ENCODE measurements at regions not wholly inside any gene's neighbourhood (a gene's known extent, or its start where the extent isn't known, plus 50 kb on each side); places are given as distances from the start of the nearest gene placed in this dataset.

- no peak for TF ChIP-seq TEAD4 (IDR thresholded peaks at IDR 0.05)
- TF ChIP-seq CEBPB (IDR thresholded peaks at IDR 0.05) = no peak
- TF ChIP-seq NFIC (IDR thresholded peaks at IDR 0.05) = no peak
- TF ChIP-seq TAF1 (IDR thresholded peaks at IDR 0.05; ENCODE audit: low read depth) = no peak
- no peak for TF ChIP-seq RAD21 (IDR thresholded peaks at IDR 0.05; ENCODE audit: low read depth)
- TF ChIP-seq CREB1 (IDR thresholded peaks at IDR 0.05; ENCODE audit: low read depth) = no peak
- TF ChIP-seq USF1 (IDR thresholded peaks at IDR 0.05) = no peak
- TF ChIP-seq TCF12 (IDR thresholded peaks at IDR 0.05; ENCODE audit: low read depth) = no peak
- no peak for TF ChIP-seq FOXM1 (IDR thresholded peaks at IDR 0.05; ENCODE audit: borderline replicate concordance, low read depth)
- no peak for TF ChIP-seq YY1 (IDR thresholded peaks at IDR 0.05; ENCODE audit: low read depth)
- no peak for TF ChIP-seq MAX (IDR thresholded peaks at IDR 0.05)
- TF ChIP-seq ZBTB7A (IDR thresholded peaks at IDR 0.05; ENCODE audit: low read depth) = no peak
- TF ChIP-seq EP300 (IDR thresholded peaks at IDR 0.05; ENCODE audit: borderline replicate concordance) = no peak
- no peak for TF ChIP-seq EGR1 (IDR thresholded peaks at IDR 0.05)
- no peak for TF ChIP-seq REST (IDR thresholded peaks at IDR 0.05; ENCODE audit: low read depth)
These were observed 283.0 kb downstream of the MEIS1 start for GRCh38 chr2:66717973-66718372.

- TF ChIP-seq CEBPB (IDR thresholded peaks at IDR 0.05) = no peak
- no peak for TF ChIP-seq EGR1 (IDR thresholded peaks at IDR 0.05)
- TF ChIP-seq ZBTB7A (IDR thresholded peaks at IDR 0.05; ENCODE audit: low read depth) = no peak
- no peak for TF ChIP-seq YY1 (IDR thresholded peaks at IDR 0.05; ENCODE audit: low read depth)
These were observed 286.9 kb downstream of the MEIS1 start for GRCh38 chr2:66721776-66722175.

GRCh38 chr2:66724241-66724640, 289.3 kb downstream of the MEIS1 start:
- TF ChIP-seq NFIC (IDR thresholded peaks at IDR 0.05) (no peak), EGR1 (IDR thresholded peaks at IDR 0.05) (no peak), USF1 (IDR thresholded peaks at IDR 0.05) (no peak), CREB1 (IDR thresholded peaks at IDR 0.05; ENCODE audit: low read depth) (no peak)

GRCh38 chr2:66729416-66730330, 294.7 kb downstream of the MEIS1 start:
- TF ChIP-seq EP300 (IDR thresholded peaks at IDR 0.05; ENCODE audit: borderline replicate concordance) = no peak
- no peak for TF ChIP-seq EGR1 (IDR thresholded peaks at IDR 0.05)
- no peak for TF ChIP-seq TAF1 (IDR thresholded peaks at IDR 0.05; ENCODE audit: low read depth)
- no peak for TF ChIP-seq CEBPB (IDR thresholded peaks at IDR 0.05)
- TF ChIP-seq ZBTB7A (IDR thresholded peaks at IDR 0.05; ENCODE audit: low read depth) = no peak
- no peak for TF ChIP-seq NFIC (IDR thresholded peaks at IDR 0.05)
- TF ChIP-seq RAD21 (IDR thresholded peaks at IDR 0.05; ENCODE audit: low read depth) = no peak
- no peak for TF ChIP-seq MAX (IDR thresholded peaks at IDR 0.05)
- TF ChIP-seq YY1 (IDR thresholded peaks at IDR 0.05; ENCODE audit: low read depth) = no peak
- no peak for TF ChIP-seq CREB1 (IDR thresholded peaks at IDR 0.05; ENCODE audit: low read depth)
- TF ChIP-seq FOXM1 (IDR thresholded peaks at IDR 0.05; ENCODE audit: borderline replicate concordance, low read depth) = no peak
- TF ChIP-seq TEAD4 (IDR thresholded peaks at IDR 0.05) = no peak
- no peak for TF ChIP-seq REST (IDR thresholded peaks at IDR 0.05; ENCODE audit: low read depth)
- TF ChIP-seq TCF12 (IDR thresholded peaks at IDR 0.05; ENCODE audit: low read depth) = no peak
- no peak for TF ChIP-seq USF1 (IDR thresholded peaks at IDR 0.05)

- TF ChIP-seq USF1 (IDR thresholded peaks at IDR 0.05) (no peak), ZBTB7A (IDR thresholded peaks at IDR 0.05; ENCODE audit: low read depth) (no peak), REST (IDR thresholded peaks at IDR 0.05; ENCODE audit: low read depth) (no peak), TCF12 (IDR thresholded peaks at IDR 0.05; ENCODE audit: low read depth) (no peak), CREB1 (IDR thresholded peaks at IDR 0.05; ENCODE audit: low read depth) (no peak), EP300 (IDR thresholded peaks at IDR 0.05; ENCODE audit: borderline replicate concordance) (no peak), RAD21 (IDR thresholded peaks at IDR 0.05; ENCODE audit: low read depth) (no peak), EGR1 (IDR thresholded peaks at IDR 0.05) (no peak), NFIC (IDR thresholded peaks at IDR 0.05) (no peak), CEBPB (IDR thresholded peaks at IDR 0.05) (no peak), TEAD4 (IDR thresholded peaks at IDR 0.05) (no peak), TAF1 (IDR thresholded peaks at IDR 0.05; ENCODE audit: low read depth) (no peak), FOXM1 (IDR thresholded peaks at IDR 0.05; ENCODE audit: borderline replicate concordance, low read depth) (no peak)
These were observed 295.5 kb downstream of the MEIS1 start for GRCh38 chr2:66730441-66730840.

Data from Ishikawa (cell line).